CD4-positive, alpha-beta T cell treated with Interleukin-21 for 1 hour (primary cell): ENCODE measurements at regions not wholly inside any gene's neighbourhood (a gene's known extent, or its start where the extent isn't known, plus 50 kb on each side); places are given as distances from the start of the nearest gene placed in this dataset.

Experiments
- DNase-seq: peaks from one replicate; pipeline ENCODE4 v3.0.0-alpha.2; 2020

DNA sequence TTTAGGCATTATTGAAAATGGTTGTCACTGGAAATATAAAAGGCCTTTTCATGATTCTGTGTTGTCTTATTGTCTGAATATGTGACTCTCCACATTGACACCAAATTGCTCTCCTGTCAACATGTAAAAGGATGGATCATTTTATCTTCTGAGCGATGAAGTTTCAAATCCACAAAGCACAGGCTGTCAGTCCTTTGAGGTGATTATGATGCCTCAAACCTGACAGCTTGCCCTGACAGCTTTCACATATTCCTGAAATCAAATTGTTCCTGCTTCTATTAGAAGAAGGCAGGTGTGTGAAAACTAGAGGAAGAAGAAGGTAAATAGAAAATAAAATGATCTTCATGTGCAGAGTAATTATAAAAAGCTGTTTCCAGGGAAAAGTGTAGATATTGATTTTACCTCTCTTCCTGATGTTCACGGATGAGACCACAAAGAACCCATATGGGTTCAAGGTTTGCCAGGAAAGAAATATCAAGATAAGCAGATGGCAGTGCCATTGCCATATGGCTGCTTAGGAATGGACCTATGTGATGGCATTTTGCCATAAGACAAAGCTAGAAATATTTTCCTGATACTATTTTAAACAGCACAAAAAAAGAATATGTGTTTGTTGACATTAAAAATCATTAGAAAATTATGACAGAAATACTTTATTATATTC is 1006.3 kb upstream of the AGA start:
- no peak for DNase-seq

- no peak for DNase-seq
Observed at GRCh38 chr4:178450614-178451013, 1008.4 kb upstream of the AGA start.

GRCh38 chr4:178453057-178453456 is 1010.8 kb upstream of the AGA start:
- DNase-seq, result no peak

GRCh38 chr4:178457286-178457685 is 1015.0 kb upstream of the AGA start:
- DNase-seq, result no peak

- no peak for DNase-seq
Observed at GRCh38 chr4:178462710-178463109, 1020.5 kb upstream of the AGA start.

DNA sequence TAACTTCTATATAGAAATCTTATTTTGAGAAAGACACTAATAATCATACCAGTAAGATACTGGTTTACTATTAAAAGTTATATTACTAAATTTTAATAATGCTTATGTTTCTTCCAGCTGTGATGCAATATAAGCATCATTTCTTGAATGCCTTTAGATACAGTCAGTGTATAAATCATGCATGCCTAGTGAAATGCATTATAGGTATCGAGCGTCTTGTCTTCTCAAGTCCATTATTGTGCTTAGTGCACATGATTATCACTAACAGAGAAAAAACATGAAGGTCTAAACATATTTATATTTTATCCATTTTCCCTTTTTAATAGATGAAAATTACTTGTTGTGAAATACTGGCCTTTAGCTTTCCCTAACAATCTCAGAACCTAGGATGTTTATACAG is 1021.5 kb upstream of the AGA start:
- no peak for DNase-seq

- DNase-seq, result no peak
Observed at GRCh38 chr4:178470996-178471784, 1029.0 kb upstream of the AGA start.

DNA sequence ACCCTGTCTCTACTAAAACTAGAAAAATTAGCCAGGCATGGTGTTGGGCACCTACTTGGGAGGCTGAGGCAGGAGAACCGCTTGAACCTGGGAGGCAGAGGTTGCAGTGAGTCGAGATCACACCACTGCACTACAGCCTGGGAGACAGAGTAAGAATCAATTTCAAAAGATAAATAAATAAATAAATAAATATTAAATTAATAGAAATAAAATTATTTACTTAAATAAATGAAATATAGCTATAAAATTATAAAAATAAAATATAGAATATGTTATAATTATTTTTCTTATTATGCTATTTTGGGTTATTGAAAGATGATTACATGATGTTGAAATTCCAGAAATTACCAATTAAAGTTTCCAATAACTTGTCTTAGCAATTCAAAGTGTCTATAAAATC is 1029.8 kb upstream of the AGA start:
- no peak for DNase-seq

GRCh38 chr4:178480105-178480504 is 1037.9 kb upstream of the AGA start:
- no peak for DNase-seq

GRCh38 chr4:178480881-178481280 is 1038.6 kb upstream of the AGA start:
- no peak for DNase-seq

GRCh38 chr4:178481564-178481963 is 1039.3 kb upstream of the AGA start:
- no peak for DNase-seq

DNA sequence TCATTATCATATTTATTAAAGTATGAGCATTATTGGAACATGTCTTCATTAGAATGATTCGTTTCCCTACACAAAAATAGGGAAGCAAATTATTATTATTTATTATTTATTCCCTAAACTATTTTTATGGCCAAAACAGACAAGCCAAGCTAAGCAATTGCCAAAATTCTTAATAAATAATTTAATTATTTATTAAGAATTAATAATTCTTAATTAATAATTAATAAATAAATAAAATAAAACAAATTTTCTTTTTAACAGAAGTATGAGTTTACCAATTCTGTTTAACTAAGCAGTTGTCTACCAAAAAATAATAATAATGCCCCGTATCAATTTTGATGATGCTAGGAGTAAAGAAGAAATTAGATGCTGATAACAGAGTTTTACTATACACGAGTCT is 1080.8 kb upstream of the AGA start:
- no peak for DNase-seq

DNA sequence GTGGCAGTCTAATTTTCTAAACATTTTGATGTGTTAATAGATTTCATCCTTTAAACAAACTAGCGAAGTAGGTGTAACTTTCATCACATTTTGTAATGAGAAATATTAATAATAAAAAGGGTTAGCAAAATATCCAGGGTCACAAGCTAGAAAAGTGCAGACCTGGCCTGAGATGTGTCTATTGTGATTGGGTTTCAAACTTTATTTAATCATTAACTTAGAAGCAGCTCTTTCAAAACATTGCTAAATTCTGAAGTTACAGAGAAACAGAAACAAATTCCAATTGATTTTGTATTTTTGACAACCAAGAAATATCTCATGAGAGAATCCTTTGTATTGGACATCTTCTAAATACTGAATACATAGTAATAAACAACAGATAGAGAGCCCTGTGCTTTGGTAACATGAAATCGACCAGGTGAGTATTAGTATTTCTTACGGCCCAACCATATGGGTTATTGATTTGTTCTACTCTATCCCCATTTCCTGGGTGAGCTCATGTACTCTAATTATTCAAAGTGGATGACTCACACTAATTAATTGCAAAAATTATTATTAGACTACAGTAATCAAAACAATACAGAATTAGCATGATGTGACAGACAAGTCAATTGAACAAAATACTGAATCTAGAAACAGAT is 1093.8 kb upstream of the AGA start:
- DNase-seq, result no peak

- DNase-seq, result no peak
Observed at GRCh38 chr4:178553201-178553600, 1111.0 kb upstream of the AGA start.

DNA sequence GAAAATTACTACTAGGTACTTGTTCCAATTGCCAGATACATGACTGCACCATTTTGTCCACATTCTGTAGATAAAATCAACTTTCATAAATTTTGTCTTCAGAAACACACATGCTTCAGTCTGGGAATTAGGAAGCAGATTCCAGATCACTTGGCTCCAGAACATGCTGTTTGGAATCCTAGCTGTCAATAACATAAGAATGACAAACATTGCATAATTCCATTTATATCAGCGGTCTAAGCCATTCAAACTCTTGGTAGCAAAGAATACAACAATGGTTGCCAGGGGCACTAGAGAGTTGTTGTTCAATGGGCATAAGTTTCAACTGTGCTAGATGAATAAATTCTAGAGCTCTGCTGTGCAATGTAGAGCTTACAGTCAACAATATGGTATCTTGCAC is 1112.1 kb upstream of the AGA start:
- DNase-seq, result no peak

- DNase-seq, result no peak
Observed at GRCh38 chr4:178556796-178557195, 1114.6 kb upstream of the AGA start.

DNA sequence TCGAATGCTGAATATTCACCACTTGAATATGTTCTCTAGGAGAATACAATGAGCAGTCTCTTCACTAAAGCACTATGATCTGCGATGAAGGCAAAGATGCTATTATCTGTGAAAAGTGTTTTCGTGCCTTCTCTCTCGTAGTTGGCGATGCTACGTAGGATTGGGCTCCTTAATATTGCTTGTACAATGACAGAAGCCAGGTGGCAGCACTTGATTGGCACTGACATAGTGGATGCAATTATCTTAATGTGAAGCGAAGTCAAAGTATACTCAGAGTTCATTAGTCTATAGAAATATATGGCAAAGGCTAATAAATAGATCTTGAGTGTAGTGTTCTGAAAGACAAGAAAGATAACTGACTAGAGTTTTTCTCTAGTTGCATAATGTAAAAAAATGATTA is 1135.7 kb upstream of the AGA start:
- DNase-seq, result no peak

DNA sequence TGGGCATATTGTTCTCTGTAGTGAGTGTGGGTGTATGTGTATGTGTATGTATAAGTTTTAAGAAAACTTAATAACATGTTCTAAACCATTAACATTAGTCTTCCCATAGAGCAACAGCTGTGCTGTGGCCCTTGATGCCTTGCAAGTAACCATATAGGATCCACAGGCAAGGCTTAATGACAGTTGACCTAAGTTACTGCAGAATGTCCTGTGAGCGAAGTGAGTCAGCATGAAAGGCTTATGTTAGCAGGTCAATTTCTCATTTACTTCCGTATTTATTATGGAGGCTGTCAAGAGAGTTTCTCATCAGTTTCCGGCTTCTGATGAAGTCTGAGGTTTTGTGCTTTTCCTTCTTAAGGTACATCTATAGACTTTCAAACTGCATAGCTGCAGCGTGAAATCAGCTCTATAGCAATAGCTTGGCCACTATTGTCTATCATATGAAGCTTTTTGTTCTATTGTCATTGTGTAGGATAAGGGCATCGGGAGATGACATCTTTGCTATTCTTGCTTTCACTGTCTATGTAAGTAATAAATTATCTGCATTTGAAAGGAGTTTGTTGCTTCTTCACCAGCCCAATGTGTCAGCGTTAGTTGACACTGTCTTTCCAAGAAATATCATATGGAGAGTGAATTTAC is 1153.4 kb upstream of the AGA start:
- DNase-seq, result no peak

DNA sequence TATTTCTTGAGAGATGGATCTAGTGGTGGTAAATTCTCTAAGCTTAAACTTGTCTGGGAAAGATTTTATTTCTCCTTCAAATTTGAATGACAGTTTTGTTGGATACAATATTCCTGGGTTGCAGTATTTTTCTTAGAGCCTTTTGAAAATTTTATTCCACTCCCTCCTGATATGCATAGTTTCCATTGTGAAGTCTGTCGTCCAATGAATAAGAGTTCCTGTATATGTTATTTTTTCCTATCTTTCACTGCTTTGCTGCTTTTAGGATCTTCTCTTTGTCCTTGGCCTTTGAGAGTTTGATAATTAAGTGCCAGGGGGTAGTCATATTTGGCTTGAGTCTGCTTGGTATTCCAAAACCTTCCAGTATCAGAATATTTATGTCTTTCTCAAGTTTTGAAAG is 1156.4 kb upstream of the AGA start:
- DNase-seq, result no peak

GRCh38 chr4:178599521-178599920 is 1157.3 kb upstream of the AGA start:
- DNase-seq, result no peak

GRCh38 chr4:178602833-178603232 is 1160.6 kb upstream of the AGA start:
- no peak for DNase-seq

DNA sequence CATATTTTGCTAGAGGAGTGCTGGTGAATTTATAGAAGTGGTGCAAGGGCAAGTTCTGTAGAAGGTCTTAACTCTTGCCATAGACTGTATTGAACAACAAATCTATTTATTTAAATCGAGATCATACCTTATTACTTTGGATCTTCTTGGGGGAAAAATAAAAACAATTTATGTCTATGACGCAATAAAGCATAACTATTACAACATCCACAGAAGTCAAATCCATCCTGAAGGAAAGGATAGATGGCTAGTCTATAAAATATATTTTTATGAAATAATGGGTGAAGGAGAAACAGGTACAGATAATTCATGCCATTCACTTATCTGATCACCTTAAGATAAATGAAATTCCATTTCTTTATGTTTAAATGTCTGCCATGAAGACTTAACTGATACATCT is 1168.8 kb upstream of the AGA start:
- no peak for DNase-seq

GRCh38 chr4:178612733-178613132 is 1170.5 kb upstream of the AGA start:
- DNase-seq, result no peak

- DNase-seq, result no peak
Observed at GRCh38 chr4:178632415-178632814, 1190.2 kb upstream of the AGA start.
